WTC11 (cell line): ENCODE measurements at regions not wholly inside any gene's neighbourhood (a gene's known extent, or its start where the extent isn't known, plus 50 kb on each side); places are given as distances from the start of the nearest gene placed in this dataset.

Experiments used
- ATAC-seq: fragments of 200-7000 bp; cut with Tn5 transposase; 2 replicates; pipeline ENCODE4 v1.10.0; 2021; ENCODE audit warnings: mild to moderate bottlenecking, moderate library complexity
- CTCF ChIA-PET: fragments of 300-600 bp; sonication (Branson Sonifier 250); formaldehyde crosslinking; loops from one replicate; lab custom pipeline; 2021; ENCODE audit warnings: antibody characterized with exemption; lab: Charles Lee
- POLR2A ChIA-PET: fragments of 350-600 bp; sonication (Branson Sonifier 250); formaldehyde crosslinking; loops from one replicate; lab custom pipeline; 2021; ENCODE audit warnings: antibody characterized with exemption; lab: Charles Lee
- DNase-seq: peaks from one replicate; pipeline ENCODE4 v3.0.0; 2021; ENCODE audit warnings: low spot score
- H3K27ac Mint-ChIP-seq: 2 replicates; pipeline ENCODE4 v1.8.0; 2021; ENCODE audit warnings: mixed read lengths
- H3K27me3 Mint-ChIP-seq: 2 replicates; pipeline ENCODE4 v1.8.0; 2021; ENCODE audit warnings: low read depth, mild to moderate bottlenecking, moderate library complexity, mixed read lengths
- H3K36me3 Mint-ChIP-seq: 2 replicates; pipeline ENCODE4 v1.8.0; 2021; ENCODE audit warnings: mixed read lengths
- H3K4me1 Mint-ChIP-seq: 2 replicates; pipeline ENCODE4 v1.8.0; 2022; ENCODE audit warnings: mixed read lengths
- H3K4me3 Mint-ChIP-seq: 2 replicates; pipeline ENCODE4 v1.8.0; 2021; ENCODE audit warnings: mild to moderate bottlenecking, moderate library complexity, mixed read lengths
- H3K9me3 Mint-ChIP-seq: 2 replicates; pipeline ENCODE4 v1.8.0; 2021; ENCODE audit warnings: mixed read lengths
- ATF3 ChIP-seq: sonication (generic); formaldehyde crosslinking; conservative IDR thresholded peaks from 2 replicates; pipeline ENCODE4 v1.8.1; 2022; ENCODE audit warnings: mild to moderate bottlenecking, missing genetic modification reagents
- CTCF ChIP-seq: fragments of 200-600 bp; IDR thresholded peaks from 2 replicates; pipeline ENCODE4 v1.8.0; 2022; ENCODE audit warnings: antibody characterized with exemption
- E2F1 ChIP-seq: sonication (generic); formaldehyde crosslinking; IDR thresholded peaks from 2 replicates; pipeline ENCODE4 v1.8.0; 2022; ENCODE audit warnings: mild to moderate bottlenecking, missing genetic modification reagents
- E2F4 ChIP-seq: sonication (generic); formaldehyde crosslinking; IDR thresholded peaks from 2 replicates; pipeline ENCODE4 v1.8.1; 2022; ENCODE audit warnings: low read depth, mild to moderate bottlenecking, moderate library complexity, missing genetic modification reagents, borderline replicate concordance
- E2F5 ChIP-seq: sonication (generic); formaldehyde crosslinking; IDR thresholded peaks from 2 replicates; pipeline ENCODE4 v1.8.1; 2022; ENCODE audit warnings: mild to moderate bottlenecking, moderate library complexity, missing genetic modification reagents
- ESRRA ChIP-seq: sonication (generic); formaldehyde crosslinking; IDR thresholded peaks from 2 replicates; pipeline ENCODE4 v1.8.1; 2022; ENCODE audit warnings: mild to moderate bottlenecking, missing genetic modification reagents, borderline replicate concordance
- ETV6 ChIP-seq: sonication (generic); formaldehyde crosslinking; IDR thresholded peaks from 2 replicates; pipeline ENCODE4 v1.8.1; 2022; ENCODE audit warnings: mild to moderate bottlenecking, missing genetic modification reagents
- FOXJ3 ChIP-seq: sonication (generic); formaldehyde crosslinking; IDR thresholded peaks from 2 replicates; pipeline ENCODE4 v1.9.0; 2021; ENCODE audit warnings: missing genetic modification reagents, mild to moderate bottlenecking, borderline replicate concordance
- GRHL2 ChIP-seq: fragments of 250-450 bp; sonication (Bioruptor Pico); IDR thresholded peaks from 2 replicates; pipeline ENCODE4 v1.8.0; 2022; ENCODE audit warnings: mild to moderate bottlenecking, moderate library complexity; ENCODE audit not compliant: insufficient replicate concordance, severe bottlenecking
- HMGA2 ChIP-seq: fragments of 250-450 bp; sonication (Bioruptor Pico); IDR thresholded peaks from 2 replicates; pipeline ENCODE4 v1.4.0; 2021; ENCODE audit warnings: mild to moderate bottlenecking, moderate library complexity
- MAX ChIP-seq: sonication (generic); formaldehyde crosslinking; IDR thresholded peaks from 2 replicates; pipeline ENCODE4 v1.8.0; 2022; ENCODE audit warnings: mild to moderate bottlenecking, missing genetic modification reagents
- OVOL2 ChIP-seq: fragments of 250-450 bp; sonication (Bioruptor Pico); IDR thresholded peaks from 2 replicates; pipeline ENCODE4 v1.9.0; 2021; ENCODE audit warnings: mild to moderate bottlenecking, borderline replicate concordance
- RELA ChIP-seq: sonication (generic); formaldehyde crosslinking; IDR thresholded peaks from 2 replicates; pipeline ENCODE4 v1.8.1; 2022; ENCODE audit warnings: missing genetic modification reagents, mild to moderate bottlenecking, borderline replicate concordance
- ZMAT4 ChIP-seq: fragments of 250-450 bp; sonication (Bioruptor Pico); IDR thresholded peaks from 2 replicates; pipeline ENCODE4 v1.9.0; 2021; ENCODE audit warnings: mild to moderate bottlenecking
- ZNF317 ChIP-seq: sonication (generic); formaldehyde crosslinking; IDR thresholded peaks from 2 replicates; pipeline ENCODE4 v1.8.1; 2023; ENCODE audit warnings: low read depth, mild to moderate bottlenecking, moderate library complexity, missing genetic modification reagents, borderline replicate concordance
- ZNF425 ChIP-seq: fragments of 250-450 bp; sonication (Bioruptor Pico); conservative IDR thresholded peaks from 2 replicates; pipeline ENCODE4 v1.9.0; 2021; ENCODE audit warnings: mild to moderate bottlenecking
- ZSCAN18 ChIP-seq: fragments of 250-450 bp; sonication (Bioruptor Pico); IDR thresholded peaks from 2 replicates; pipeline ENCODE4 v2.1.2; 2022; ENCODE audit warnings: mild to moderate bottlenecking, moderate library complexity

GRCh38 chr4:66486068-66486467, 815.8 kb upstream of the EPHA5 start:
- no peak overlapping the region for H3K4me3 Mint-ChIP-seq
- H3K36me3 Mint-ChIP-seq: no peaks in the 10 kb centered on the region
- no peaks in the 10 kb centered on the region for H3K9me3 Mint-ChIP-seq
- ATAC-seq (no peak), DNase-seq (no peak)
- H3K27ac Mint-ChIP-seq: no peak overlapping the region
- no peaks in the 10 kb centered on the region for H3K4me1 Mint-ChIP-seq
- ChIA-PET CTCF (interaction anchor here (0.7 kb wide), 1 partner anchor 24 kb away, joined by 3 read pairs; no protein-coding TSS in a partner anchor), POLR2A (no interaction called here)
- no peak for TF ChIP-seq ZMAT4 (CRISPR knock-in tag)
- no peak for TF ChIP-seq E2F5 (CRISPR knock-in tag)
- TF ChIP-seq ZNF425 (CRISPR knock-in tag): no peak
- TF ChIP-seq ZNF317: no peak
- TF ChIP-seq OVOL2 (CRISPR knock-in tag): no peak
- no peak for TF ChIP-seq FOXJ3
- no peak for TF ChIP-seq ESRRA (CRISPR knock-in tag)
- TF ChIP-seq E2F1 (CRISPR knock-in tag): no peak
- no peak for TF ChIP-seq RELA (CRISPR knock-in tag)
- TF ChIP-seq HMGA2: no peak
- no peak for TF ChIP-seq ETV6
- no peak for TF ChIP-seq CTCF
- TF ChIP-seq ZSCAN18: no peak
- TF ChIP-seq E2F4 (CRISPR knock-in tag): no peak
- H3K27me3 Mint-ChIP-seq: no peaks in the 10 kb centered on the region

- no peak for ATAC-seq
- CTCF ChIA-PET: no interaction called here
Measured at GRCh38 chr4:66482186-66482585, 811.9 kb upstream of the EPHA5 start.

More at GRCh38 chr4:66482186-66482585, 811.9 kb upstream of the EPHA5 start:
- no peak overlapping the region for H3K27ac Mint-ChIP-seq
- TF ChIP-seq GRHL2 (CRISPR knock-in tag) (no peak), ATF3 (CRISPR knock-in tag) (no peak), MAX (CRISPR knock-in tag) (no peak), ESRRA (CRISPR knock-in tag) (no peak), ETV6 (no peak)
- DNase-seq: no peak
- no peaks in the 10 kb centered on the region for H3K4me1 Mint-ChIP-seq
- H3K4me3 Mint-ChIP-seq: no peak overlapping the region
- peaks cover 3% of the 10 kb centered on the region; the same call in 1 of the 2 replicates for H3K9me3 Mint-ChIP-seq
- H3K36me3 Mint-ChIP-seq: no peaks in the 10 kb centered on the region
- H3K27me3 Mint-ChIP-seq: no peaks in the 10 kb centered on the region
- POLR2A ChIA-PET: no interaction called here
